ENCODE measurements at regions not wholly inside any gene's neighbourhood (a gene's known extent, or its start where the extent isn't known, plus 50 kb on each side); places are given as distances from the start of the nearest gene placed in this dataset.
"Not testable (repeated sequence)": the region's sequence is repeated elsewhere in the genome, so short reads cannot be mapped to it uniquely, and the experiment has no call there.

- H3K4me3 ChIP-seq (ENCODE audit: low read depth, low read length): no peak overlapping the region
- TF ChIP-seq CTCF (conservative IDR thresholded peaks at IDR 0.05; ENCODE audit: low read depth, low read length): no peak
- DNase-seq (ENCODE audit: low read depth): no peak
Observed at GRCh38 chr20:25848222-25848621, 151.6 kb upstream of the ZNF337 start.

- H3K4me3 ChIP-seq (ENCODE audit: low read depth, low read length); DNase-seq (ENCODE audit: low read depth): not testable (repeated sequence)
Observed at GRCh38 chr20:25844640-25845039, 148.0 kb upstream of the ZNF337 start.

GRCh38 chr20:25813511-25813910 is 116.9 kb upstream of the ZNF337 start:
- H3K4me3 ChIP-seq (ENCODE audit: low read depth, low read length); DNase-seq (ENCODE audit: low read depth): not testable (repeated sequence)

- not testable (repeated sequence) for DNase-seq (ENCODE audit: low read depth)
Observed at GRCh38 chr20:25798174-25798993, 101.7 kb upstream of the ZNF337 start.

GRCh38 chr20:25797062-25797461 is 100.4 kb upstream of the ZNF337 start:
- not testable (repeated sequence) for DNase-seq (ENCODE audit: low read depth); H3K4me3 ChIP-seq (ENCODE audit: low read depth, low read length)

More at GRCh38 chr20:25798174-25798993, 101.7 kb upstream of the ZNF337 start:
- not testable (repeated sequence) for H3K4me3 ChIP-seq (ENCODE audit: low read depth, low read length)

GRCh38 chr20:25777241-25777640 is 80.6 kb upstream of the ZNF337 start:
- DNase-seq (ENCODE audit: low read depth); H3K4me3 ChIP-seq (ENCODE audit: low read depth, low read length): not testable (repeated sequence)

- not testable (repeated sequence) for H3K4me3 ChIP-seq (ENCODE audit: low read depth, low read length); DNase-seq (ENCODE audit: low read depth)
Observed at GRCh38 chr20:25774711-25775110, 78.1 kb upstream of the ZNF337 start.

GRCh38 chr20:25774203-25774602 is 77.5 kb upstream of the ZNF337 start:
- not testable (repeated sequence) for H3K4me3 ChIP-seq (ENCODE audit: low read depth, low read length); DNase-seq (ENCODE audit: low read depth)

GRCh38 chr20:25772437-25772836 is 75.8 kb upstream of the ZNF337 start:
- not testable (repeated sequence) for H3K4me3 ChIP-seq (ENCODE audit: low read depth, low read length)

GRCh38 chr20:25771818-25772217 is 75.2 kb upstream of the ZNF337 start:
- not testable (repeated sequence) for DNase-seq (ENCODE audit: low read depth); H3K4me3 ChIP-seq (ENCODE audit: low read depth, low read length)

More at GRCh38 chr20:25772437-25772836, 75.8 kb upstream of the ZNF337 start:
- not testable (repeated sequence) for DNase-seq (ENCODE audit: low read depth)

GRCh38 chr20:25761596-25761995 is 64.9 kb upstream of the ZNF337 start:
- TF ChIP-seq CTCF (conservative IDR thresholded peaks at IDR 0.05; ENCODE audit: low read depth, low read length): no peak
- no peak overlapping the region for H3K4me3 ChIP-seq (ENCODE audit: low read depth, low read length)
- no peak for DNase-seq (ENCODE audit: low read depth)

- H3K4me3 ChIP-seq (ENCODE audit: low read depth, low read length); DNase-seq (ENCODE audit: low read depth): not testable (repeated sequence)
Observed at GRCh38 chr20:25761046-25761445, 64.4 kb upstream of the ZNF337 start.
